ENCODE measurements at regions not wholly inside any gene's neighbourhood (a gene's known extent, or its start where the extent isn't known, plus 50 kb on each side); places are given as distances from the start of the nearest gene placed in this dataset.

GRCh38 chr3:76824658-76825240, 215.2 kb upstream of the ROBO2 start:
- ChIA-PET CTCF (no interaction called here), POLR2A (no interaction called here)
- peak; percentile 25; the same call in 1 of the 2 replicates for TF ChIP-seq WT1 (tag by site-specific recombination; IDR thresholded peaks at IDR 0.05)
- no peak for TF ChIP-seq ZNF416 (tag by site-specific recombination; IDR thresholded peaks at IDR 0.05)
- no peak for TF ChIP-seq ZFP69B (tag by site-specific recombination; IDR thresholded peaks at IDR 0.05)
- no peak for TF ChIP-seq ZNF530 (tag by site-specific recombination; IDR thresholded peaks at IDR 0.05; ENCODE audit: low read depth)
- no peak for TF ChIP-seq ZNF302 (tag by site-specific recombination; IDR thresholded peaks at IDR 0.05; ENCODE audit: low read depth)
- no peak for TF ChIP-seq ZNF280C (tag by site-specific recombination; IDR thresholded peaks at IDR 0.05)
- no peak for TF ChIP-seq HIC1 (tag by site-specific recombination; IDR thresholded peaks at IDR 0.05)
- no peak for TF ChIP-seq ZXDB (tag by site-specific recombination; IDR thresholded peaks at IDR 0.05)
- TF ChIP-seq ZNF175 (tag by site-specific recombination; IDR thresholded peaks at IDR 0.05), result no peak
- no peak for TF ChIP-seq ZNF449 (tag by site-specific recombination; IDR thresholded peaks at IDR 0.05)
- no peak for TF ChIP-seq ZNF843 (tag by site-specific recombination; IDR thresholded peaks at IDR 0.05)
- TF ChIP-seq OSR2 (tag by site-specific recombination; IDR thresholded peaks at IDR 0.05), result peak; percentile 53
- TF ChIP-seq AEBP2 (tag by site-specific recombination; IDR thresholded peaks at IDR 0.05; ENCODE audit: borderline replicate concordance), result no peak
- no peak for TF ChIP-seq REPIN1 (tag by site-specific recombination; IDR thresholded peaks at IDR 0.05; ENCODE audit: low read depth)
- TF ChIP-seq ZNF174 (tag by site-specific recombination; IDR thresholded peaks at IDR 0.05), result no peak
- TF ChIP-seq ZNF157 (tag by site-specific recombination; IDR thresholded peaks at IDR 0.05), result no peak
- Histone ChIP-seq H3K27ac (ENCODE audit: extremely low read depth, low read depth, low read length) (no peak overlapping the region), H3K36me3 (ENCODE audit: control insufficient read depth in 2 of 2, insufficient read depth in 1 of 2, low read length in 2 of 2) (no peaks in the 10 kb centered on the region), H3K4me1 (ENCODE audit: control insufficient read depth, insufficient read depth, low read length) (no peaks in the 10 kb centered on the region), H3K9me3 (ENCODE audit: control insufficient read depth, insufficient read depth, low read depth, low read length) (no peaks in the 10 kb centered on the region), H3K4me3 (ENCODE audit: low read depth, low read length) (no peak overlapping the region)

- no peaks in the 10 kb centered on the region for H3K36me3 ChIP-seq (ENCODE audit: control insufficient read depth in 2 of 2, insufficient read depth in 1 of 2, low read length in 2 of 2)
- ChIA-PET CTCF (no interaction called here), POLR2A (no interaction called here)
- H3K9me3 ChIP-seq (ENCODE audit: control insufficient read depth, insufficient read depth, low read depth, low read length), result no peaks in the 10 kb centered on the region
- no peak overlapping the region for H3K4me3 ChIP-seq (ENCODE audit: low read depth, low read length)
- no peaks in the 10 kb centered on the region for H3K4me1 ChIP-seq (ENCODE audit: control insufficient read depth, insufficient read depth, low read length)
- TF ChIP-seq PRDM1 (tag by site-specific recombination; IDR thresholded peaks at IDR 0.05) (no peak), WT1 (tag by site-specific recombination; IDR thresholded peaks at IDR 0.05) (peak; percentile 82), ZBTB44 (tag by site-specific recombination; IDR thresholded peaks at IDR 0.05) (peak; percentile 63)
- H3K27ac ChIP-seq (ENCODE audit: extremely low read depth, low read depth, low read length), result no peak overlapping the region
Measured at GRCh38 chr3:76826861-76827260, 213.0 kb upstream of the ROBO2 start.
